ENCODE measurements at regions not wholly inside any gene's neighbourhood (a gene's known extent, or its start where the extent isn't known, plus 50 kb on each side); places are given as distances from the start of the nearest gene placed in this dataset.
"Not testable (repeated sequence)": the region's sequence is repeated elsewhere in the genome, so short reads cannot be mapped to it uniquely, and the experiment has no call there.

GRCh38 chr2:160816916-160817499, 323.4 kb upstream of the RBMS1 start:
- DNase-seq: no peak

DNA sequence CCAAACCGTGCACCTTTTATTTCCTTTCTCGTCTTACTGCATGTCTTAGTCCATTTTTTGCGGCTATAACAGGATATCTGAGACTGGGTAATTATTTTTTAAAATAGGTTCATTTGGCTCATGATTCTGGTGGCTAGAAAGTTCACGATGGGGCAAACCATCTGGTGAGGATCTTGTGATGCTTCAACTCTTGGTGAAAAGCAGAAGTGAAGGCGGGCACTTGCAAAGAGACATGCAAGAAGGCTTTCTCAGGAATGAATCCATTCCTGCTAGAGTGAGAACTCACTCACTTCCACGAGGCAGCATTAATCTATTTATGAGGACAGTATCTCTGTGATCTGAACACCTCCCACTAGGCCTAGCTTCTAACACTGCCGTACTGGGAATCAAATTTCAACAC, 327.1 kb upstream of the RBMS1 start:
- no peak for DNase-seq

GRCh38 chr2:160822006-160822405, 328.4 kb upstream of the RBMS1 start:
- no peak for DNase-seq

- DNase-seq: no peak
Observed at GRCh38 chr2:160825433-160825832, 331.8 kb upstream of the RBMS1 start.

GRCh38 chr2:160826496-160826895, 332.9 kb upstream of the RBMS1 start:
- no peak for DNase-seq

GRCh38 chr2:160828076-160828475, 332.2 kb upstream of the TANK start:
- DNase-seq: no peak

- not testable (repeated sequence) for DNase-seq
Observed at GRCh38 chr2:160832381-160832780, 327.8 kb upstream of the TANK start.

GRCh38 chr2:160835166-160835565, 325.1 kb upstream of the TANK start:
- no peak for DNase-seq

GRCh38 chr2:160836755-160837154, 323.5 kb upstream of the TANK start:
- DNase-seq: no peak

DNA sequence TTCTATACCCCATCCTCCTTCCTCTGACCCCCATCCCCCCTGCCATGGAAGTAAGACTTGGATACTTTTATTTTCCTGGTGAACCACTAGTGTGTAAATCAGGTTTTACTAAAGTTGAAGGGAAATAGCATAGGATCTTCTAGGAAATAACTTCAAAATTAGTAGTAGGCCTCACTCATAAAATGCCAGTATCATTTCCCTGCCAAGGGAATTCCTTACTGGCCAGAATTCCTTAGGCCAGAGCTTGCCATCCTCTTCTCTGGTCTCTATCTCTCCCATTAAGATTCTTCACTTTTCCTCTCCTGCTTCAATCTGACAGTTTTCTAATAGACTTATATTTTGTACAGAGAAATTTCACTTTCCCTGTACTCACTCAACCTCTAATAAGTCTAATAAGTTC, 322.8 kb upstream of the TANK start:
- DNase-seq: no peak

- no peak for DNase-seq
Observed at GRCh38 chr2:160838147-160838546, 322.1 kb upstream of the TANK start.

GRCh38 chr2:160838691-160839090, 321.5 kb upstream of the TANK start:
- no peak for DNase-seq

DNA sequence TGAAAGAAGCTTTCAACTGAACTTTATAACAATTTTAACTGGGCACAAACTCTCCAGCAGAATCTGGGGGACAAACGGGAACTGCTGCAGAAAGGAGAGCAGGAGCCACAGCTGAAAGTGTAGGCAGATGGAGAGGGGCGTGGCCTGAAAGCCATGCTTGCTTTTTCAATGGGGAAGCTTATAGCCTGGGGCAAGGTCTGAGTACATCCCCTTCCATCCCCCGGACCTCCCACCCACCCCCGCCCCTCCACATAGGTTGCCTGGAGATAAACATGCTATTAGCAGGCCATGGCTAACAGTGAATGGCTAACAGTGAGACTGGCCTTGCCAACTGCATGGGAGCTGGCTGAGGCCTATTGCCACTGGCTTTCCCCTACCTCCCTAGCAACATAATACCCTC, 317.9 kb upstream of the TANK start:
- no peak for DNase-seq

GRCh38 chr2:160859096-160859495, 301.1 kb upstream of the TANK start:
- DNase-seq: no peak

DNA sequence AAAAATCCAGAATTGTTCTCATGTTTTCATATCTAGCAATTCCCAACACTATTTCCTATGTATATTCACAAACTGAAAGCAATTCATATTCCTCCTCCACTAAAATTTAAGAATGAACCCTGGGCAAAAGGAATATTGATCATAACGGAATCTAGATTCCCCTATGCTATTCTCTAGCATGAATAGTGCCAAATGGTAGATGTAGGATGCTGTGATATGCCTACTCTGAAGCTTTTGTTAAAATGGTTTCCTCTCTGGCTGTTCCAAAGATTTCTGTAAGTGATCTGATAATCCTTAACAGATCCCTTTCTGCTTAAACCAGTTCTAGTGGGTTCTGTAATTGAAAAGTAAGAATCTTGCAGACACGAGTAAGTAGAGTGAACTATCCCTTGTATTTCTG, 298.0 kb upstream of the TANK start:
- no peak for DNase-seq

DNA sequence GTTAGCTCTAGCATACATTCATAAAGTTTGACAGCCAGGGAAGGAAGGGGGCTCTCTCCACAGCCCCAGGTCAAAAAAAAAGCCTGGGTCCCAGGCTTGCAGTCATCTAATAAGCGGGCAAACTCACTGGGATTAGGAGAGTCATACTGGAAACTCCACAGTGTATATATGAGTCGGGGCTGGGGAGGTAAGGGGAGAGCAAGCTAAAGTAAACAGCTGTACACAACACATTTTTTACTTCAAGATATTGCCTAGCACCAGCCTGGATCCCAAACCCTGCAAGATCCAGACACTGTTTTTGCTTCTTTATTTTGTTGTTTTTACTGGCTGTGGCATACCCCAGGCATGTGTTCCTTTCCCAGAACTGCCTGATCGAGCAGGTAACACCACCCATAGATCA, 291.3 kb upstream of the TANK start:
- no peak for DNase-seq

GRCh38 chr2:160869411-160869810, 290.8 kb upstream of the TANK start:
- DNase-seq: no peak

- DNase-seq: no peak
Observed at GRCh38 chr2:160870729-160871465, 289.3 kb upstream of the TANK start.

- no peak for DNase-seq
Observed at GRCh38 chr2:160871953-160872352, 288.3 kb upstream of the TANK start.

GRCh38 chr2:160876029-160876428, 284.2 kb upstream of the TANK start:
- no peak for DNase-seq

DNA sequence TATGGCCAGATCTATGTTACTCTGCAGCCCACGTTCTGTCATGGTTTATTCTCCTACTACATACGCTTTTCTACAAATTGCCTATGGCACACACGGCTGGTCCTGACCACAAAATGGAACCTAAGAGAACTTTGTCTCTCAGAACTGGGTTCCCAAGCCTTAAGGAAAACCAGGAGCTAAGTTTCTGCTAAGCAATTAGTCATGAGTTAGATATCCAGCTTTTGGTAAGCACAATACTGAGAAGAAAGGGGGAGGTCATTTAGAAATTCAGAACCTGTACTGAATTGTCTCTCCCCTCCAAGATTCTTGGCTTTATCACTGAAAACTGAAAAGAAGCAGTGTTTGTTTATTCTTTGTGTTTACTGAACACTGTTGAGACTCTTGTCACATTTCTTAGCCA, 283.5 kb upstream of the TANK start:
- DNase-seq: no peak

DNA sequence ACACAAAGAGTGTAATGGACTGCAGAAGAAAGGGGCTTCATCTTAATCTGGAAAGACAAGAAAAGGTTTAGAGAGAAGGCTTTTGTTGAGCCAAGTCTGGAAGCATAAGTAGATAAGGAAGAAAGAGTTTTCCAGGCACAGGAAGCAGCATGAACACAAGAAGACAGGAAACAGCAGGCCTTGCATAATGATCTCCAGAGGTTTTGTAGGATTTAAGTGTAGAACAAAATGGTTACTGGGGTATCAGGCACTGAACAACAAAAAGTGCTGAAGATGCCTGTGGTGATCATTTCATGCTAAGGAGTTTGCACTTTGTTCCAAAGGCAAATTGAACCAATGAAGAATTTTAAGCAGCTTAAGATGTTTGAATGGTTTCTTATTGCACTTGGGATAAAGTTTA, 281.6 kb upstream of the TANK start:
- no peak for DNase-seq

DNA sequence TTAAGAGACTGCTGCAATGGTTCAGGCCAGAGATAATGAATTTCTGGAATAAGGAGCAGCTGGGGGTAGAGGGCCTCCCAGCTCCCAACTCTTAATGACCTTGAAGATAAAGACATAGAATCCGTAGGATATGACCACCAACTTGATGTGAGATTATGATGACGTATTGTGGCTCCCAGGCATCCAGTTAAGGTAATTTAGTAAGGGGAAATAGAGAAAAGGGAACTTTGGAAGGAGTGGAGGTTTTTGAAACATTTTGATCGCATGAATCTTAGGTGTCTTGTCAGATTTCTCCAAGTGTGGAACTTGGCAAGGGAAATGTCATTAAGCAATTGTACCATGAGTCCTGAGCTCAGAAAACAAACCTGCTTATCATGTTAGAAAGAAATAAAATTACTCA, 277.3 kb upstream of the TANK start:
- DNase-seq: no peak

DNA sequence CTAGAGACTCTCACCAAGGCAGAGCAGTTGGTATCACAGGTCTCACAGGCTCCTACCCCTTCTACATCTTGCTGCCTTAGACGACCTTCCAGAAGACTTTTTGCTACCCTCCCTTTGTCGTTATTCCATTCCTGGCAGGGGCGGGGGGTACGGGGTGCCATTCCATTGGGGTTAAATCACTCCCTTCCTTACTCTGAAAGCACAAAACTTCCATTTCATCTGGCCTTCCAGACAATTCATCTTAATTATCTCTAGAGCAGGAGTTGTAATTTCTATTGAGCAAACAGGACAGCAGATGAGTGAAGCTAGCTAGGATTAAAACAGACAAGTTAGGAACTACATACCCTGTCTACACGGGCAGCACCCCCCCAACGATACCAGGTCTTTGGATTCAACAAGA, 276.2 kb upstream of the TANK start:
- DNase-seq: no peak
